ENCODE measurements at regions not wholly inside any gene's neighbourhood (a gene's known extent, or its start where the extent isn't known, plus 50 kb on each side); places are given as distances from the start of the nearest gene placed in this dataset.

DNA sequence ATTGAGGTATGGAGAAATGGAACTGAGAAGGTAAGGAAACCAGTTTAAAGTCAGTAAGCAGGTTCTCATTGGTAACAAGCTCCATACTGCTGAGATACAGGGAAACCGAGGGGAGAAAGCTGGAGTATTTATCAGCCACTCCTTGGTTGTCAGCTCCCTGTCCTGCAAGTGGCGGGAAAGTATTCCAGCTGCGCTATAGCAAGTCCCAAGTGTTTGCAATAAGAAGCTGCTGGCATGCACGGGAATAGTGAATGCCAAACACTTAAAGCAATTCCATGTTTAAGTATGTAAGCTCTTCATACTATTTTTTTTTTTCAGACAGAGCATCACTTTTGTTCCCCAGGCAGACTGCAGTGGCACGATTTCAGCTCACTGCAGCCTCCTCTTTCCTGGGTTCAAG is 1601.1 kb downstream of the SUCLG1 start:
- Mint-ChIP-seq H3K9me3 (peaks cover 12 to 16% of the 10 kb centered on the region in 2 donors), H3K27me3 (ENCODE audit: low read depth in 2 of 2) (no peaks in the 10 kb centered on the region), H3K27ac (no peak overlapping the region), H3K36me3 (no peaks in the 10 kb centered on the region), H3K4me3 (no peak overlapping the region), H3K4me1 (no peaks in the 10 kb centered on the region)
- Histone ChIP-seq H3K27ac (ENCODE audit: low read length) (no peak overlapping the region), H3K4me3 (ENCODE audit: low read length) (no peak overlapping the region), H3K4me1 (ENCODE audit: control insufficient read depth, insufficient read depth, low read length) (no peaks in the 10 kb centered on the region), H3K36me3 (ENCODE audit: control insufficient read depth, insufficient read depth, low read length) (no peaks in the 10 kb centered on the region), H3K9me3 (ENCODE audit: control insufficient read depth, insufficient read depth, low read length) (no peaks in the 10 kb centered on the region), H3K27me3 (ENCODE audit: control insufficient read depth, insufficient read depth, low read length) (peaks cover 3% of the 10 kb centered on the region)
- TF ChIP-seq, protein P1, sequence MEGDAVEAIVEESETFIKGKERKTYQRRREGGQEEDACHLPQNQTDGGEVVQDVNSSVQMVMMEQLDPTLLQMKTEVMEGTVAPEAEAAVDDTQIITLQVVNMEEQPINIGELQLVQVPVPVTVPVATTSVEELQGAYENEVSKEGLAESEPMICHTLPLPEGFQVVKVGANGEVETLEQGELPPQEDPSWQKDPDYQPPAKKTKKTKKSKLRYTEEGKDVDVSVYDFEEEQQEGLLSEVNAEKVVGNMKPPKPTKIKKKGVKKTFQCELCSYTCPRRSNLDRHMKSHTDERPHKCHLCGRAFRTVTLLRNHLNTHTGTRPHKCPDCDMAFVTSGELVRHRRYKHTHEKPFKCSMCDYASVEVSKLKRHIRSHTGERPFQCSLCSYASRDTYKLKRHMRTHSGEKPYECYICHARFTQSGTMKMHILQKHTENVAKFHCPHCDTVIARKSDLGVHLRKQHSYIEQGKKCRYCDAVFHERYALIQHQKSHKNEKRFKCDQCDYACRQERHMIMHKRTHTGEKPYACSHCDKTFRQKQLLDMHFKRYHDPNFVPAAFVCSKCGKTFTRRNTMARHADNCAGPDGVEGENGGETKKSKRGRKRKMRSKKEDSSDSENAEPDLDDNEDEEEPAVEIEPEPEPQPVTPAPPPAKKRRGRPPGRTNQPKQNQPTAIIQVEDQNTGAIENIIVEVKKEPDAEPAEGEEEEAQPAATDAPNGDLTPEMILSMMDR (IDR thresholded peaks at IDR 0.05), result no peak
- no peak for ATAC-seq
- intact Hi-C loops (cut with micrococcal nuclease), result no loop called here
- whole genome bisulfite sequencing (ENCODE audit: insufficient coverage), result 82% methylated on average over 5 of the region's 5 CpGs
- no peak for DNase-seq

DNA sequence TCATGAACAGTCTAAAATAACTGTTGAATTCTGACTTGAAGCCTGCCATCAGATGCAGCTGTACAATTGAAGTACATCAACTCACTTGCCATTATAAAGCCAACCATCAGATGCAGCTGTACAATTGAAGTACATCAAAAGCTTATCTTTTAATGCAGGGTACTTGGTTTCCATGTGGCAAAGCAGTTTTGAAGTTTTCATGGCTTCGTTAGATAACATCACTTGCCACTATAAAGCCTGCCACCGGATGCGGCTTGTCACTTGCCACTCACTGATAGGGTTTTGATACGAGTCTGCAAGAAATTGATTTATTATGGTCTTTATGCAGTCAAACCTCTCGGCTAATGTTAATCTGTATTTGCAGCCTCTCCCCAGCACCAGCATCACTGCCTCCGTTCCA is 1605.8 kb downstream of the SUCLG1 start:
- Histone ChIP-seq H3K4me3 (ENCODE audit: low read length) (no peak overlapping the region), H3K36me3 (ENCODE audit: control insufficient read depth, insufficient read depth, low read length) (no peaks in the 10 kb centered on the region), H3K27ac (ENCODE audit: low read length) (no peak overlapping the region), H3K27me3 (ENCODE audit: control insufficient read depth, insufficient read depth, low read length) (peaks cover 3% of the 10 kb centered on the region), H3K4me1 (ENCODE audit: control insufficient read depth, insufficient read depth, low read length) (no peaks in the 10 kb centered on the region), H3K9me3 (ENCODE audit: control insufficient read depth, insufficient read depth, low read length) (no peaks in the 10 kb centered on the region)
- H3K36me3 Mint-ChIP-seq, result no peaks in the 10 kb centered on the region
- no peak overlapping the region for H3K4me3 Mint-ChIP-seq
- peaks cover 4% of the 10 kb centered on the region in 2 donors for H3K9me3 Mint-ChIP-seq
- WGBS (ENCODE audit: insufficient coverage), result 70% methylated on average over 6 of the region's 6 CpGs
- H3K27ac Mint-ChIP-seq, result no peak overlapping the region
- H3K27me3 Mint-ChIP-seq (ENCODE audit: low read depth in 2 of 2), result no peaks in the 10 kb centered on the region
- intact Hi-C loops (cut with micrococcal nuclease), result no loop called here
- TF ChIP-seq, protein P1 (IDR thresholded peaks at IDR 0.05), result no peak
- H3K4me1 Mint-ChIP-seq, result no peaks in the 10 kb centered on the region
- ATAC-seq (no peak), DNase-seq (no peak)

DNA sequence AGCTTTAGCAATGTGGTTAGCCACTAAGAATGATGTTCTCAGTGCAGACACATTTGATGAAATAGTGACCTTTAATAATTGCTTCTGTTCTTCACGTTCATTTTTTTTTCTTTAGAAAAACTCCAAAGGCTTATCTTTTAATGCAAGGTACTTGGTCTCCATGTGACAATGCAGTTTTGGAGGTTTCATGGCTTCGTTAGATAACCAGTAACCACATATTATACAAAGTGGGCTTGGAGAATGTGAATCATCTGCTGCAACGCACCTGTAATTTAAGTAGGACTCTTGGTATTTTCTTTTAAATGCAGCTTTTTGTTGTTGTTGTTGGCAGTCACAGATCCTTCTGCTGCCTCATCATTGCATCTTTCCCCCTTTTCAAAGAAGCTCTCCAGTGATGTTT is 1606.3 kb downstream of the SUCLG1 start:
- Histone ChIP-seq H3K4me3 (ENCODE audit: low read length) (no peak overlapping the region), H3K36me3 (ENCODE audit: control insufficient read depth, insufficient read depth, low read length) (no peaks in the 10 kb centered on the region), H3K4me1 (ENCODE audit: control insufficient read depth, insufficient read depth, low read length) (no peaks in the 10 kb centered on the region), H3K27me3 (ENCODE audit: control insufficient read depth, insufficient read depth, low read length) (peaks cover 3% of the 10 kb centered on the region), H3K9me3 (ENCODE audit: control insufficient read depth, insufficient read depth, low read length) (no peaks in the 10 kb centered on the region), H3K27ac (ENCODE audit: low read length) (no peak overlapping the region)
- TF ChIP-seq, protein P1 (IDR thresholded peaks at IDR 0.05), result no peak
- intact Hi-C loops (cut with micrococcal nuclease), result no loop called here
- peaks cover 4% of the 10 kb centered on the region in 2 donors for H3K9me3 Mint-ChIP-seq
- no peak for ATAC-seq
- 77% methylated on average over 1 of the region's 3 CpGs for WGBS (ENCODE audit: insufficient coverage)
- H3K4me1 Mint-ChIP-seq, result no peaks in the 10 kb centered on the region
- no peaks in the 10 kb centered on the region for H3K36me3 Mint-ChIP-seq
- no peak for DNase-seq
- H3K27ac Mint-ChIP-seq, result no peak overlapping the region
- H3K4me3 Mint-ChIP-seq, result no peak overlapping the region
- H3K27me3 Mint-ChIP-seq (ENCODE audit: low read depth in 2 of 2), result no peaks in the 10 kb centered on the region

DNA sequence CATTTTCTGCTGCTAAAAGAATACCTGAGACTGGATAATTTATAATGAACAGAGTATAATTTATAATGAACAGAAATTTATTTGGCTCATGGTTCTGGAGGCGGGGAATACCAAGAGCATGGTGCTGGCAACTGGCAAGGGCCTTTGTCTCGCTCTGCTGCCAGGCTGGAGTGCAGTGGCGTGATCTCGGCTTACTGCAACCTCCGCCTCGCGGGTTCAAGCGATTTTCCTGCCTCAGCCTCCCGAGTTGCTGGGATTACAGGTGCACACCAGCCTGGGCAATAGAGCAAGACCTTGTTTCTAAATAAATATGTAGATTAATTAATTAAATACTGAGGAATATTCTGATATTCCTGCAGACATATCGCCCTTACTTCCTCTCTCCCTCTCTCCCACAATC is 1610.8 kb downstream of the SUCLG1 start:
- Mint-ChIP-seq H3K4me3 (no peak overlapping the region), H3K27me3 (ENCODE audit: low read depth in 2 of 2) (no peaks in the 10 kb centered on the region), H3K36me3 (no peaks in the 10 kb centered on the region), H3K4me1 (no peaks in the 10 kb centered on the region), H3K9me3 (peaks cover 8 to 13% of the 10 kb centered on the region in 2 donors), H3K27ac (no peak overlapping the region)
- TF ChIP-seq, protein P1 (IDR thresholded peaks at IDR 0.05), result no peak
- intact Hi-C loops (cut with micrococcal nuclease), result no loop called here
- Histone ChIP-seq H3K9me3 (ENCODE audit: control insufficient read depth, insufficient read depth, low read length) (peaks cover 6% of the 10 kb centered on the region), H3K4me1 (ENCODE audit: control insufficient read depth, insufficient read depth, low read length) (no peaks in the 10 kb centered on the region), H3K36me3 (ENCODE audit: control insufficient read depth, insufficient read depth, low read length) (no peaks in the 10 kb centered on the region), H3K27ac (ENCODE audit: low read length) (no peak overlapping the region), H3K4me3 (ENCODE audit: low read length) (no peak overlapping the region), H3K27me3 (ENCODE audit: control insufficient read depth, insufficient read depth, low read length) (no peaks in the 10 kb centered on the region)
- 83% methylated on average over 10 of the region's 10 CpGs for WGBS (ENCODE audit: insufficient coverage)
- DNase-seq (no peak), ATAC-seq (no peak)

All from natural killer cell (primary cell).